Activated gamma-delta T cell treated with anti-CD3 and anti-CD28 coated beads, Interleukin-2, amount 50 U/mL, for 16 hours (primary cell): ENCODE measurements at regions not wholly inside any gene's neighbourhood (a gene's known extent, or its start where the extent isn't known, plus 50 kb on each side); places are given as distances from the start of the nearest gene placed in this dataset.
"Not testable (repeated sequence)": the region's sequence is repeated elsewhere in the genome, so short reads cannot be mapped to it uniquely, and the experiment has no call there.

Experiments
- DNase-seq: peaks from one replicate; pipeline ENCODE4 v3.0.0-alpha.2; 2020; ENCODE audit warnings: low read depth

- no peak for DNase-seq
Measured at GRCh38 chr5:18560602-18561001, 926.3 kb downstream of the TAF11L14 start.

DNA sequence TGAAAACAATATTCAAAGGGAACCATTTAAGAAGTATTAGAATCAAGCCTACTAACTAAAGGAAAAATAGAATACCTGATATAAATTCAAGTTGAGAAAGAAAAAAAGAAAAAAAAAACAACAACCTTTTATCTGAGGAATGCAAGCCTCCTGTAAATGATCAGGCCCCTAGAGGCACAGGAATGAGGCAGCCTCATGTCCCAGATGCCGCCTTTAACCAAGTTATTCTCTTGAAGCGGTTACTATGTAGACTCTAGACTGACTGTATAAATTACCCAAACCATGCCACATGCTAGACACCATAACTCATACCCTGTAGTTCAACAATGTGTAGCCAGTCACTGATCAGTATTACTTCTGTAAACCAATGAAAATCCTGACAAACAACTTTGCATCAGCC lies 929.6 kb downstream of the TAF11L14 start:
- DNase-seq, result no peak

DNA sequence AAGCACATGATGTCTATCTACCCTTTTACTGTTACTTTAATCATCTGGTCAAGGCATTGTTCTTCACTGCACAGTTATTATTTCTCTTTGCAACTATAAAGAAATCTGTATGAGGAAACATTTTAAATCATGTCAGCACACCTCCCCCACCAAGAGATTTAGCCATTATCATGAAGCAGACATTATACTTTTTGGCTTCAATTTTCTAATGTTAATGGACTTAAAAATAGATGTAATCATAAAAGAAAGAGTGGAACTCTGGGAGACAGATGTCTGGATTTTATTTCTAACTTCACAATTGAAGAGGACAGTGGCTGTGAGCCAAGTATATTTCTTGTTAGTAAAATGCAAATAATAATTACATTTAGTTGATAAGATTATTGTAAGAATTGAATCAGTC lies 932.4 kb downstream of the TAF11L14 start:
- no peak for DNase-seq

DNA sequence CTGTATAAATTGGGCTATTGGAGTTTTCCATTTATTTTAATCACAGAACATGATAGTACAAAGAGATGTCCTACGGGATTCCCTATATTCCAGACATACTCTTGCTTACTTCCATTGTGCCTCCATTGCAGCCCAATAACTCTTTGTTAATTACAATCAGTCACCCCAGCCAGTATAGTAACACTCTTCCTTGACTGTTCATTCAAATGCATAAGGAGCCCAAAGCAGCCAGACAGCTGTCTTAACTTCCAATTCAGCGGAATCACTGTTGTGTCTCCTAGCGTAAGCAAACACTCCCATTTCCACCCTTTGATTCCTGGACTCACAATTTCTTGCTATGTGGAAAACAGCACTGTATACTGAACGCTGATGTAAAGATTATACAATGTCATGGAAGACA lies 942.3 kb downstream of the TAF11L14 start:
- no peak for DNase-seq

GRCh38 chr5:18601185-18601584 lies 966.9 kb downstream of the TAF11L14 start:
- DNase-seq, result no peak

DNA sequence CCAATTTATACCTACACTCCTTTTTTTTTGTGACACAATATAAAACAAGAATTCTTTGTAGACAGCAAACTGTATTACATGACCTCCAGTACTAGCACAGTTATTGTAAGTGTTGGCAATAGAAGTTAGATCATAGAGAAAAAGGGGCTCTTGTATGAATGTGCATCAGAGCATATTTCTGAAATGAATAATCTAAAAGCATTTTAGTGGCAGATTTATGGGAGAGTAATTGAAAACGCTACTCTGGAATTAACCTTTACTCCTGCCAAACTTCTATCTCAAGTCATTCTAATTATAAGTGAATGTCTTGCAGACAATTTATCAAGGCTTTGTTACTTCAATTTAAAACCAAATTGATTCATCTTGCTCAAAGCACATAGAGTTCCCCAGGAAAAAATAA lies 968.1 kb downstream of the TAF11L14 start:
- DNase-seq, result no peak

- no peak for DNase-seq
Measured at GRCh38 chr5:18605186-18605585, 970.9 kb downstream of the TAF11L14 start.

DNA sequence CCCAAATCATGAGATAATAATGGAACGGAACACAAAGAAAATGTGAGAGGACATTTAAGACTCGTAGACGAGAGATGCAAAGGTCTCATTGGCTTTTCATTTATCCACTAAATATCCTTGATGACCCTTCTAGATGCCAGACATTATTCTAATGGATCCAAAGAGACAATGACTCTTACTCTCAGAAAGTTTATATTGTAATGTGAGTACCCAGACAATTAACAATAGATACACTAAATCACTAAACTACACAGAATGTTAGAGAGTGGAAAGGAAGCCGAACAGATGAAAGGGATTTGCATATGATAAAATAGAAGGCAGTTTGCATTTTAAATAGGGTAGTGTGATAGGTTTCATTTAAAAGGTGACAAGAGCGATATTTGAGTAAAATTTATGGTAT lies 973.3 kb downstream of the TAF11L14 start:
- DNase-seq, result no peak

DNA sequence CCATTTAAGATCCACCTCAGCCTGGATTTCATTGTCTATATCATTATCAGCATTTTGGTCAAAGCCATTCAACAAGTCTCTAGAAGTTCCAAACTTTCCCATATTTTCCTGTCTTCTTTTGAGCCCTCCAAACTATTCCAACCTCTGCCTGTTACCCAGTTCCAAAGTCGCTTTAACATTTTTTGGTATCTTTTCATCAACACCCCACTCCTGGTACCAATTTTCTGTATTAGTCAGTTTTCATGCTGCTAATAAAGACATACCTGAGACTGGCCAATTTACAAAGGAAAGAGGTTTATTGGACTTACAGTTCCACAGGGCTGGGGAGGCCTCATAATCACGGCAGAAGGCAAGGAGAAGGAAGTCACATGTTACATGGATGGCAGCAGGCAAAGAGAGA lies 982.9 kb downstream of the TAF11L14 start:
- not testable (repeated sequence) for DNase-seq

- no peak for DNase-seq
Measured at GRCh38 chr5:18630458-18631045, 996.3 kb downstream of the TAF11L14 start.

GRCh38 chr5:18652404-18653215 lies 1018.4 kb downstream of the TAF11L14 start:
- no peak for DNase-seq

GRCh38 chr5:18653216-18653752 lies 1019.0 kb downstream of the TAF11L14 start:
- DNase-seq, result no peak

GRCh38 chr5:18660511-18660910 lies 1026.3 kb downstream of the TAF11L14 start:
- DNase-seq, result no peak

DNA sequence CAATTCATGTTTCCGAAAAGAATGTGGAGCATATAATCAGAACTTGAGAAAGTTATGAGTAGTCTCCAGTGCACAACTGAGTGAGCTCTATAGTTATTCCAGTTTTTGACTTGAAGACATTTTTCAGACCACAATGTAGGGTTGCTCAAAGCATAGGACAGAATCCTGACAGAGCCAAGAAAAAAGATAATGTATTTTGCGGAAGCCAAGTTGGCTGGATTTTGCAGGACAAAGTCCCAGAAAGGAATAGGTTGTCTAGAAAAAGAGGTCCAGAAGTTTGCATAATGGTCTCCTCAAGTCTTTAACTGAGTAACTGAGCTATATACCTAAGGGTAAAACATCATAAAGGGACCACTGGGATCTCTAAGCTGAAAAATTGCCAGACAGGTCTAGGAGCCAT lies 1028.0 kb downstream of the TAF11L14 start:
- no peak for DNase-seq

DNA sequence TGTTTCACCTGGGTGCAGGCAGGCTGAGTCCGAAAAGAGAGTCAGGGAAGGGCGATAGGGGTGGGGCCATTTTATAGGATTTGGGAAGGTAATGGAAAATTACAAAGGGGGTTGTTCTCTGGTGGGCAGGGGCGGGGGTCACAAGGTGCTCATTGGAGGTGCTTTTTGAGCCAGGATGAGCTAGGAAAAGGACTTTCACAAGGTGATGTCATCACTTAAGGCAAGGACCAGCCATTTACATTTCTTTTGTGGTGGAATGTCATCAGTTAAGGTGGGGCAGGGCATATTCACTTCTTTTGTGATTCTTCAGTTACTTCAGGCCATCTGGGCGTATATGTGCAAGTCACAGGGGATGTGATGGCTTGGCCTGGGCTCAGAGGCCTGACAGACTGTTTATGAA lies 1040.0 kb downstream of the TAF11L14 start:
- not testable (repeated sequence) for DNase-seq

DNA sequence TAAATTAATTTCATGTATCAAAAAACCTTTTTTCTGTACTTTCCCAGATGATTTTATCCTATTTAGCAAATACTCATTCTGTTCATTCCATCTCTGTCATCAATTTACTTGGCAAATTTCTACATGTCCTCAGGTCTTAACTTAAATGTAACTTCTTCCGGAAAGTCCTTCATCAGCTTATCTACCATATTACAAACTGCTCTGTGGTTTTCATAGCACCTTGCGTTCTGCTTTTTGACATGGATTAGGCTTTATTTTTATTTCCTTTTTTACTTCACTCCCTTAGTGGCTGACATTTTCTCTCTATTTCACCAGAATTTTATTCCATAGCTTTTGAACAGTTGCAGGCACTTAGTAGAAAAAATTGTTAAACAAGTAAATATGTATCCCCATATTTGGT lies 1040.8 kb downstream of the TAF11L14 start:
- DNase-seq, result no peak

DNA sequence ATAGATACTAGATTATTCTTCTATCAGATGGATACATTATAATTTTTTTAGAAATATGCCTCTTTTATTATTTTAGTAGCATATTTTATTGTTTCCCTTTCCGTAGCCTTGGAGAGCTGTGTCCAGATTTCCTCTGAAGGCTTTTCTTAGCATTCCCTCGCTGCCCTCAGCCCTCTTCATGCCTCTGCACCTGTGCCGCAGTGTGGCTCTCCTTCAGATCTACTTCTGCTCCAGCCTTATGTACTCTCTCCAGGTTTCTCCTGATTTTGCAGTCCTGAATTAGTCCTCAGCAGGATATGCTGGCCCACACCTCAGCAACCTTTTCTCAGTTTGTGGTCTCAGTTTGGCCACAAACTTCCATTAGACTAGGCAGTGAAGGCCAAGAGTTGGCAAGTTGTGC lies 1052.0 kb downstream of the TAF11L14 start:
- DNase-seq, result no peak

DNA sequence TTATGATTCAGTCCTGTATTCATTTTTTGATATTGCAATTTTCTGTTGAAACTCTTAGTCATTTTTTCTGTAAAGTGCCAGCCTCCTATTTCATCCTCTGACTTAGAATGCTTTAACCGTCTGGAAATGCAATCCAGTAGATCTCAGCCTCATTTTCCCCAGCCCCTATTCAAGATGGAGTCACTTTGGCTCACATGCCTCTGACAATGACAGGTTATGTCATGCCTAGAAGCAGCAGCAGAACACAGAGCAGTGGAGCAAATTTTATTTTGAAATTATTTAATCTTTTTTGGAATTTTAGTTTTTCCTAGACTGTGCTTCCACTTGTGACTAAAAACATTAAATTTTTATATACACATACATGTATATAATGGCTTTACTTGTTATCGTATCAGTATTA lies 1053.2 kb downstream of the TAF11L14 start:
- DNase-seq, result no peak

DNA sequence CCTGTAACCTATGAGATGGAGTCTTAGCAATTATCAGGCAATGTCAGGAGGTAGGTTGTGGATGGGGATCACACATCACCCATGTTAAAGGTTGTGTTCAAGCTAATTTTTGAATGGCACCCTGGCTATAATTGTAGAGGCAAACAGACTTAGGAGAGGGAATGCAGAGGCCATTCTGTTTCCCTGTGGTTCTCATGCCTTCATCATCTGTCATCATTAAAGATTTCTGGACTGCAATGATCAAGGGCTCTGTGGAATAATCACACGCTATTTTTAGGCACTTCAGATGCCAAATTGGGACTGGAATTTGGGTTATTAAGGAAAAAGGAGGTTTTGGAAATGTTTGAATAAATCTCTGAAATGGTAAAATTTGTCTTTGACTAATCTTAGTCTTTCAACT lies 1065.4 kb downstream of the TAF11L14 start:
- DNase-seq, result no peak

DNA sequence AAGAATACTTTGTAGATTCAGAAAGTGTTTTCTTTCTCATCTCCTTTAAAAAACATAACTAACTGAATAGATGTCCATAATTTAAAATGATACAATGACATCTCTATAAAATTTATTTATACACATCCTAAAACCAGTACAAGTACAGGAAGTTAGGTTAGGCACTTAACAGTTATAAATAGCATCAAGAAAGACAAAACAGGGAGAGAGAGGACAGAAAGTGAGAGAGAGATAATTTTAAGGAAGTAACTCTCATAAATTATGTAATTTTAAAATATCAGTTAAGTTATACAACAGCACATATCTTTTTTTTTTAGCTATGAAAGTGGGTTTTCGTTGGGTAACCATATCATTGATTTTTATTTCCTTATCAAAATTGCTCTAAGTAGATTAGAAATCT lies 1068.6 kb downstream of the TAF11L14 start:
- no peak for DNase-seq

DNA sequence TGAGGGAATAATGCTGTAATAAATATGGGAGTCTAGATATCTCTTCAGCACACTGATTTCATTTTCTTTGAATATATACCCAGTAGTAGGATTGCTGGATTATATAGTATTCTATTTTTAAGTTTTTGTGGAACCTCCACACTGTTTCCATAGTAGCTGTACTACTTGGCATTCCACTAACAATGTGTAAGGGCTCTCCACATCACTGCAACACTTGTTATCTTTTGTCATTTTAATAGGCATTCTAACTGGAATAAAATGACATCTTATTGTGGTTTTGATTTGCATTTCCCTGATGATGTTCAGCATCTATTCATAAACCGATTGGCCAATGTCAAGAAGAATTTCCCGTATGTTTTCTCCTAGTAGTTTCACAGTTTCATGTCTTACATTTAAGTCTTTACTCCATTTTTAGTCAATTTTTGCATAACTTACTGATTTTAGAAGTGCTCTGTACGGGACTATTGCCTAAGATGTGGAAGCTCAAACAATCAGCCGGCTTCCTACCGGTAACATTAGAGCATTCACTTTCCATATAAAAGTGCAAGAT lies 1078.8 kb downstream of the TAF11L14 start:
- DNase-seq, result no peak

GRCh38 chr5:18720002-18720401 lies 1085.7 kb downstream of the TAF11L14 start:
- DNase-seq, result no peak
